Stimulated activated CD8-positive, alpha-beta memory T cell treated with anti-CD3 and anti-CD28 coated beads, Interleukin-7, amount 100 ng/mL, for 24 hours (primary cell): ENCODE measurements at regions not wholly inside any gene's neighbourhood (a gene's known extent, or its start where the extent isn't known, plus 50 kb on each side); places are given as distances from the start of the nearest gene placed in this dataset.

Experiments
- DNase-seq: peaks from one replicate; pipeline ENCODE4 v3.0.0-alpha.2; 2020; ENCODE audit warnings: low read depth

- no peak for DNase-seq
Observed at GRCh38 chr10:123573236-123574108, 92.7 kb upstream of the GPR26 start.

- no peak for DNase-seq
Observed at GRCh38 chr10:123574109-123574698, 92.0 kb upstream of the GPR26 start.

GRCh38 chr10:123575105-123575504 lies 91.0 kb upstream of the GPR26 start:
- no peak for DNase-seq

- DNase-seq: no peak
Observed at GRCh38 chr10:123576706-123577105, 89.4 kb upstream of the GPR26 start.

- DNase-seq: no peak
Observed at GRCh38 chr10:123577921-123578461, 88.2 kb upstream of the GPR26 start.

GRCh38 chr10:123578721-123579120 lies 87.4 kb upstream of the GPR26 start:
- no peak for DNase-seq

- DNase-seq: no peak
Observed at GRCh38 chr10:123579675-123580074, 86.5 kb upstream of the GPR26 start.

- DNase-seq: no peak
Observed at GRCh38 chr10:123580426-123580825, 85.7 kb upstream of the GPR26 start.

GRCh38 chr10:123581656-123582055 lies 84.5 kb upstream of the GPR26 start:
- DNase-seq: no peak

- peak; percentile 43 for DNase-seq
Observed at GRCh38 chr10:123582084-123582989, 83.8 kb upstream of the GPR26 start.

- DNase-seq: peak; percentile 9
Observed at GRCh38 chr10:123583639-123584418, 82.3 kb upstream of the GPR26 start.

- no peak for DNase-seq
Observed at GRCh38 chr10:123584419-123584775, 81.8 kb upstream of the GPR26 start.

- DNase-seq: no peak
Observed at GRCh38 chr10:123585477-123586445, 80.4 kb upstream of the GPR26 start.

- no peak for DNase-seq
Observed at GRCh38 chr10:123587110-123587509, 79.0 kb upstream of the GPR26 start.

GRCh38 chr10:123588386-123588914 lies 77.7 kb upstream of the GPR26 start:
- DNase-seq: no peak

GRCh38 chr10:123595661-123596060 lies 70.5 kb upstream of the GPR26 start:
- no peak for DNase-seq

GRCh38 chr10:123597676-123598075 lies 68.5 kb upstream of the GPR26 start:
- no peak for DNase-seq

GRCh38 chr10:123599366-123599849 lies 66.7 kb upstream of the GPR26 start:
- DNase-seq: no peak

GRCh38 chr10:123600177-123600576 lies 66.0 kb upstream of the GPR26 start:
- no peak for DNase-seq

GRCh38 chr10:123603130-123603529 lies 63.0 kb upstream of the GPR26 start:
- DNase-seq: no peak
